ENCODE measurements at regions not wholly inside any gene's neighbourhood (a gene's known extent, or its start where the extent isn't known, plus 50 kb on each side); places are given as distances from the start of the nearest gene placed in this dataset.
"Not testable (repeated sequence)": the region's sequence is repeated elsewhere in the genome, so short reads cannot be mapped to it uniquely, and the experiment has no call there.

- Histone ChIP-seq H3K9me3 (ENCODE audit: control insufficient read depth in 1 of 2, low read length in 2 of 2) (no peaks in the 10 kb centered on the region), H3K4me1 (ENCODE audit: control insufficient read depth in 1 of 2, insufficient read depth in 2 of 2, low read length in 2 of 2) (no peaks in the 10 kb centered on the region), H3K27me3 (ENCODE audit: control insufficient read depth in 1 of 2, insufficient read depth in 2 of 2, low read length in 2 of 2) (peaks cover 8 to 13% of the 10 kb centered on the region in 2 donors), H3K27ac (ENCODE audit: low read depth, low read length) (no peak overlapping the region), H3K4me3 (ENCODE audit: low read depth in 1 of 2, low read length in 2 of 2) (no peak overlapping the region), H3K9ac (ENCODE audit: low read depth in 1 of 2, low read length in 2 of 2) (no peak overlapping the region), H3K36me3 (ENCODE audit: control insufficient read depth in 1 of 2, insufficient read depth in 2 of 2, low read length in 2 of 2) (no peaks in the 10 kb centered on the region)
These were observed 50.0 kb upstream of the EMX2 start for GRCh38 chr10:117492504-117492903.

GRCh38 chr10:117488004-117488403 is 54.5 kb upstream of the EMX2 start:
- peaks cover 5 to 8% of the 10 kb centered on the region in 2 donors for H3K27me3 ChIP-seq (ENCODE audit: control insufficient read depth in 1 of 2, insufficient read depth in 2 of 2, low read length in 2 of 2)
- no peak overlapping the region for H3K4me3 ChIP-seq (ENCODE audit: low read depth in 1 of 2, low read length in 2 of 2)
- H3K27ac ChIP-seq (ENCODE audit: low read depth, low read length), result no peak overlapping the region
- no peaks in the 10 kb centered on the region for H3K9me3 ChIP-seq (ENCODE audit: control insufficient read depth in 1 of 2, low read length in 2 of 2)
- H3K9ac ChIP-seq (ENCODE audit: low read depth in 1 of 2, low read length in 2 of 2), result no peak overlapping the region
- H3K36me3 ChIP-seq (ENCODE audit: control insufficient read depth in 1 of 2, insufficient read depth in 2 of 2, low read length in 2 of 2), result no peaks in the 10 kb centered on the region
- no peaks in the 10 kb centered on the region for H3K4me1 ChIP-seq (ENCODE audit: control insufficient read depth in 1 of 2, insufficient read depth in 2 of 2, low read length in 2 of 2)

GRCh38 chr10:117486606-117487005 is 55.9 kb upstream of the EMX2 start:
- Histone ChIP-seq H3K9ac (ENCODE audit: low read depth in 1 of 2, low read length in 2 of 2) (no peak overlapping the region), H3K4me3 (ENCODE audit: low read depth in 1 of 2, low read length in 2 of 2) (no peak overlapping the region), H3K27me3 (ENCODE audit: control insufficient read depth in 1 of 2, insufficient read depth in 2 of 2, low read length in 2 of 2) (no peaks in the 10 kb centered on the region)

GRCh38 chr10:117483056-117483590 is 59.4 kb upstream of the EMX2 start:
- Histone ChIP-seq H3K27ac (ENCODE audit: low read depth, low read length) (no peak overlapping the region), H3K9ac (ENCODE audit: low read depth in 1 of 2, low read length in 2 of 2) (no peak overlapping the region)

More at GRCh38 chr10:117486606-117487005, 55.9 kb upstream of the EMX2 start:
- Histone ChIP-seq H3K36me3 (ENCODE audit: control insufficient read depth in 1 of 2, insufficient read depth in 2 of 2, low read length in 2 of 2) (no peaks in the 10 kb centered on the region), H3K27ac (ENCODE audit: low read depth, low read length) (no peak overlapping the region), H3K9me3 (ENCODE audit: control insufficient read depth in 1 of 2, low read length in 2 of 2) (no peaks in the 10 kb centered on the region), H3K4me1 (ENCODE audit: control insufficient read depth in 1 of 2, insufficient read depth in 2 of 2, low read length in 2 of 2) (no peaks in the 10 kb centered on the region)

GRCh38 chr10:117481011-117481410 is 61.5 kb upstream of the EMX2 start:
- not testable (repeated sequence) for H3K4me1 ChIP-seq (ENCODE audit: control insufficient read depth in 1 of 2, insufficient read depth in 2 of 2, low read length in 2 of 2); H3K9ac ChIP-seq (ENCODE audit: low read depth in 1 of 2, low read length in 2 of 2); H3K36me3 ChIP-seq (ENCODE audit: control insufficient read depth in 1 of 2, insufficient read depth in 2 of 2, low read length in 2 of 2); H3K4me3 ChIP-seq (ENCODE audit: low read depth in 1 of 2, low read length in 2 of 2); H3K27me3 ChIP-seq (ENCODE audit: control insufficient read depth in 1 of 2, insufficient read depth in 2 of 2, low read length in 2 of 2); H3K27ac ChIP-seq (ENCODE audit: low read depth, low read length); H3K9me3 ChIP-seq (ENCODE audit: control insufficient read depth in 1 of 2, low read length in 2 of 2)

More at GRCh38 chr10:117483056-117483590, 59.4 kb upstream of the EMX2 start:
- H3K36me3 ChIP-seq (ENCODE audit: control insufficient read depth in 1 of 2, insufficient read depth in 2 of 2, low read length in 2 of 2), result no peaks in the 10 kb centered on the region
- no peaks in the 10 kb centered on the region for H3K9me3 ChIP-seq (ENCODE audit: control insufficient read depth in 1 of 2, low read length in 2 of 2)
- no peak overlapping the region for H3K4me3 ChIP-seq (ENCODE audit: low read depth in 1 of 2, low read length in 2 of 2)
- no peaks in the 10 kb centered on the region for H3K27me3 ChIP-seq (ENCODE audit: control insufficient read depth in 1 of 2, insufficient read depth in 2 of 2, low read length in 2 of 2)
- H3K4me1 ChIP-seq (ENCODE audit: control insufficient read depth in 1 of 2, insufficient read depth in 2 of 2, low read length in 2 of 2), result no peaks in the 10 kb centered on the region

GRCh38 chr10:117480097-117480496 is 62.4 kb upstream of the EMX2 start:
- H3K4me1 ChIP-seq (ENCODE audit: control insufficient read depth in 1 of 2, insufficient read depth in 2 of 2, low read length in 2 of 2), result no peaks in the 10 kb centered on the region
- H3K9ac ChIP-seq (ENCODE audit: low read depth in 1 of 2, low read length in 2 of 2), result no peak overlapping the region
- H3K36me3 ChIP-seq (ENCODE audit: control insufficient read depth in 1 of 2, insufficient read depth in 2 of 2, low read length in 2 of 2), result no peaks in the 10 kb centered on the region
- no peak overlapping the region for H3K4me3 ChIP-seq (ENCODE audit: low read depth in 1 of 2, low read length in 2 of 2)
- H3K9me3 ChIP-seq (ENCODE audit: control insufficient read depth in 1 of 2, low read length in 2 of 2), result no peaks in the 10 kb centered on the region
- no peak overlapping the region for H3K27ac ChIP-seq (ENCODE audit: low read depth, low read length)
- H3K27me3 ChIP-seq (ENCODE audit: control insufficient read depth in 1 of 2, insufficient read depth in 2 of 2, low read length in 2 of 2), result no peaks in the 10 kb centered on the region

GRCh38 chr10:117477961-117478670 is 64.4 kb upstream of the EMX2 start:
- no peak overlapping the region for H3K27ac ChIP-seq (ENCODE audit: low read depth, low read length)

GRCh38 chr10:117477211-117477947 is 65.2 kb upstream of the EMX2 start:
- Histone ChIP-seq H3K27ac (ENCODE audit: low read depth, low read length) (no peak overlapping the region), H3K36me3 (ENCODE audit: control insufficient read depth in 1 of 2, insufficient read depth in 2 of 2, low read length in 2 of 2) (no peaks in the 10 kb centered on the region), H3K4me3 (ENCODE audit: low read depth in 1 of 2, low read length in 2 of 2) (no peak overlapping the region), H3K27me3 (ENCODE audit: control insufficient read depth in 1 of 2, insufficient read depth in 2 of 2, low read length in 2 of 2) (no peaks in the 10 kb centered on the region), H3K4me1 (ENCODE audit: control insufficient read depth in 1 of 2, insufficient read depth in 2 of 2, low read length in 2 of 2) (no peaks in the 10 kb centered on the region), H3K9me3 (ENCODE audit: control insufficient read depth in 1 of 2, low read length in 2 of 2) (no peaks in the 10 kb centered on the region), H3K9ac (ENCODE audit: low read depth in 1 of 2, low read length in 2 of 2) (no peak overlapping the region)

More at GRCh38 chr10:117477961-117478670, 64.4 kb upstream of the EMX2 start:
- Histone ChIP-seq H3K9ac (ENCODE audit: low read depth in 1 of 2, low read length in 2 of 2) (no peak overlapping the region), H3K36me3 (ENCODE audit: control insufficient read depth in 1 of 2, insufficient read depth in 2 of 2, low read length in 2 of 2) (no peaks in the 10 kb centered on the region), H3K27me3 (ENCODE audit: control insufficient read depth in 1 of 2, insufficient read depth in 2 of 2, low read length in 2 of 2) (no peaks in the 10 kb centered on the region), H3K9me3 (ENCODE audit: control insufficient read depth in 1 of 2, low read length in 2 of 2) (no peaks in the 10 kb centered on the region), H3K4me3 (ENCODE audit: low read depth in 1 of 2, low read length in 2 of 2) (no peak overlapping the region), H3K4me1 (ENCODE audit: control insufficient read depth in 1 of 2, insufficient read depth in 2 of 2, low read length in 2 of 2) (no peaks in the 10 kb centered on the region)

- Histone ChIP-seq H3K4me1 (ENCODE audit: control insufficient read depth in 1 of 2, insufficient read depth in 2 of 2, low read length in 2 of 2) (no peaks in the 10 kb centered on the region), H3K27ac (ENCODE audit: low read depth, low read length) (no peak overlapping the region), H3K9me3 (ENCODE audit: control insufficient read depth in 1 of 2, low read length in 2 of 2) (no peaks in the 10 kb centered on the region), H3K27me3 (ENCODE audit: control insufficient read depth in 1 of 2, insufficient read depth in 2 of 2, low read length in 2 of 2) (no peaks in the 10 kb centered on the region), H3K4me3 (ENCODE audit: low read depth in 1 of 2, low read length in 2 of 2) (no peak overlapping the region), H3K9ac (ENCODE audit: low read depth in 1 of 2, low read length in 2 of 2) (no peak overlapping the region), H3K36me3 (ENCODE audit: control insufficient read depth in 1 of 2, insufficient read depth in 2 of 2, low read length in 2 of 2) (no peaks in the 10 kb centered on the region)
These were observed 65.8 kb upstream of the EMX2 start for GRCh38 chr10:117476716-117477115.

- Histone ChIP-seq H3K4me1 (ENCODE audit: control insufficient read depth in 1 of 2, insufficient read depth in 2 of 2, low read length in 2 of 2) (no peaks in the 10 kb centered on the region), H3K9ac (ENCODE audit: low read depth in 1 of 2, low read length in 2 of 2) (no peak overlapping the region), H3K4me3 (ENCODE audit: low read depth in 1 of 2, low read length in 2 of 2) (no peak overlapping the region), H3K36me3 (ENCODE audit: control insufficient read depth in 1 of 2, insufficient read depth in 2 of 2, low read length in 2 of 2) (no peaks in the 10 kb centered on the region), H3K27me3 (ENCODE audit: control insufficient read depth in 1 of 2, insufficient read depth in 2 of 2, low read length in 2 of 2) (no peaks in the 10 kb centered on the region), H3K27ac (ENCODE audit: low read depth, low read length) (no peak overlapping the region), H3K9me3 (ENCODE audit: control insufficient read depth in 1 of 2, low read length in 2 of 2) (no peaks in the 10 kb centered on the region)
These were observed 66.3 kb upstream of the EMX2 start for GRCh38 chr10:117476281-117476680.

All from duodenal mucosa (tissue), 2 donors.